ENCODE measurements at regions not wholly inside any gene's neighbourhood (a gene's known extent, or its start where the extent isn't known, plus 50 kb on each side); places are given as distances from the start of the nearest gene placed in this dataset.

- TF ChIP-seq EZH2 (IDR thresholded peaks at IDR 0.05; ENCODE audit: insufficient read depth, poor library complexity, severe bottlenecking) (no peak), EZH2phosphoT487 (IDR thresholded peaks at IDR 0.05; ENCODE audit: insufficient read depth, low read depth) (no peak)
Measured at GRCh38 chr4:127403471-127404084, 229.2 kb upstream of the INTU start.

Data from GM23248 (cell line).